Caco-2 (cell line): ENCODE measurements at regions not wholly inside any gene's neighbourhood (a gene's known extent, or its start where the extent isn't known, plus 50 kb on each side); places are given as distances from the start of the nearest gene placed in this dataset.

Experiments
- BruUV-seq: library from RNA; stranded (reverse); fragments of 400-500 nt; replicated peaks from 2 replicates; lab custom pipeline; 2021; lab: Mats Ljungman, UMichigan
- CTCF ChIA-PET: fragments of 300-600 bp; sonication (Branson Sonifier 250); formaldehyde crosslinking; loops from one replicate; lab custom pipeline; 2022; ENCODE audit warnings: antibody characterized with exemption; lab: Charles Lee
- POLR2A ChIA-PET: fragments of 300-600 bp; sonication (Branson Sonifier 250); formaldehyde crosslinking; loops from one replicate; lab custom pipeline; 2022; ENCODE audit warnings: antibody characterized with exemption; lab: Charles Lee
- DNase-seq, 2 experiments: peaks; one replicate each; pipeline versions ENCODE4 v3.0.0 to v3.0.0-alpha.2; 2020 to 2022
- H3K27me3 ChIP-seq: replicated peaks from 2 replicates; pipeline ENCODE4 v1.6.0; 2011; ENCODE audit warnings: low read length; ENCODE audit not compliant: control insufficient read depth, insufficient read depth
- H3K36me3 ChIP-seq: 2 replicates; pipeline ENCODE4 v1.5.1; 2011; ENCODE audit warnings: low read length; ENCODE audit not compliant: control insufficient read depth, insufficient read depth
- H3K4me1 ChIP-seq: fragments of 250-450 bp; sonication (Bioruptor Pico); 2 replicates; pipeline ENCODE4 v1.5.1; 2020; ENCODE audit warnings: mild to moderate bottlenecking
- H3K4me3 ChIP-seq: 2 replicates; pipeline ENCODE4 v1.5.1; 2011; ENCODE audit warnings: low read depth, mild to moderate bottlenecking, control low read depth, low read length
- H3K9me3 ChIP-seq: fragments of 250-450 bp; sonication (Bioruptor Pico); 2 replicates; pipeline ENCODE4 v1.5.1; 2020; ENCODE audit warnings: mild to moderate bottlenecking, moderate library complexity
- H3K27ac Mint-ChIP-seq: one replicate; pipeline ENCODE4 v1.8.0; 2022; ENCODE audit warnings: mixed read lengths; ENCODE audit not compliant: unreplicated experiment
- H3K27me3 Mint-ChIP-seq: one replicate; pipeline ENCODE4 v1.8.0; 2022; ENCODE audit warnings: mixed read lengths; ENCODE audit not compliant: insufficient read depth, unreplicated experiment
- H3K36me3 Mint-ChIP-seq: one replicate; pipeline ENCODE4 v1.8.0; 2022; ENCODE audit warnings: mild to moderate bottlenecking, mixed read lengths; ENCODE audit not compliant: insufficient read depth, unreplicated experiment
- H3K4me1 Mint-ChIP-seq: one replicate; pipeline ENCODE4 v1.8.0; 2022; ENCODE audit warnings: low read depth, mixed read lengths; ENCODE audit not compliant: unreplicated experiment
- H3K4me3 Mint-ChIP-seq: one replicate; pipeline ENCODE4 v1.8.0; 2022; ENCODE audit warnings: mild to moderate bottlenecking, moderate library complexity, mixed read lengths; ENCODE audit not compliant: unreplicated experiment
- H3K9me3 Mint-ChIP-seq: one replicate; pipeline ENCODE4 v1.8.0; 2022; ENCODE audit warnings: mixed read lengths; ENCODE audit not compliant: unreplicated experiment
- CTCF ChIP-seq, 2 experiments: fragments of 200-600 bp in 1 of 2; IDR thresholded peaks; 1 replicate in 1 of 2; 2 replicates in 1 of 2; pipeline versions ENCODE4 v1.5.1 to v1.8.0; 2011 to 2022; ENCODE audit warnings: antibody characterized with exemption in 1 of 2, control low read depth in 1 of 2, inconsistent platforms in 1 of 2, low read depth in 1 of 2, low read length in 1 of 2, mild to moderate bottlenecking in 1 of 2, moderate library complexity in 1 of 2; ENCODE audit not compliant: insufficient read depth in 1 of 2, severe bottlenecking in 1 of 2, unreplicated experiment in 1 of 2
- intact Hi-C: fragments of 100-400 bp; cut with micrococcal nuclease; formaldehyde crosslinking; loops from one replicate; pipeline ENCODE4 v1.10.0; 2022; ENCODE audit not compliant: unreplicated experiment

GRCh38 chr4:123529278-123529568 lies 132.6 kb downstream of the SPRY1 start:
- no peak overlapping the region for H3K4me3 ChIP-seq
- ChIA-PET CTCF (no interaction called here), POLR2A (no interaction called here)
- no peaks in the 10 kb centered on the region for H3K9me3 ChIP-seq
- no peak for TF ChIP-seq CTCF (IDR thresholded peaks at IDR 0.05; ENCODE audit: insufficient read depth in 1 of 2, low read depth in 1 of 2, low read length in 1 of 2, severe bottlenecking in 1 of 2, unreplicated experiment in 1 of 2)
- Mint-ChIP-seq H3K27me3 (no peaks in the 10 kb centered on the region), H3K4me1 (no peaks in the 10 kb centered on the region), H3K9me3 (no peaks in the 10 kb centered on the region), H3K4me3 (no peak overlapping the region), H3K36me3 (no peaks in the 10 kb centered on the region), H3K27ac (no peak overlapping the region)
- H3K27me3 ChIP-seq = no peaks in the 10 kb centered on the region
- intact Hi-C loops = no loop called here
- no peaks in the 10 kb centered on the region for H3K36me3 ChIP-seq
- no peak for DNase-seq
- H3K4me1 ChIP-seq = peaks cover 5% of the 10 kb centered on the region; the same call in 1 of the 2 replicates
- no TSS peak for BruUV-seq

GRCh38 chr4:123530357-123530756 lies 133.8 kb downstream of the SPRY1 start:
- POLR2A ChIA-PET = no interaction called here
- TF ChIP-seq CTCF (IDR thresholded peaks at IDR 0.05; ENCODE audit: insufficient read depth in 1 of 2, low read depth in 1 of 2, low read length in 1 of 2, severe bottlenecking in 1 of 2, unreplicated experiment in 1 of 2) = no peak
- Mint-ChIP-seq H3K27ac (no peak overlapping the region), H3K4me3 (no peak overlapping the region), H3K9me3 (no peaks in the 10 kb centered on the region), H3K4me1 (no peaks in the 10 kb centered on the region), H3K36me3 (no peaks in the 10 kb centered on the region), H3K27me3 (no peaks in the 10 kb centered on the region)
- CTCF ChIA-PET = no interaction called here
- no peak for DNase-seq
- Histone ChIP-seq H3K27me3 (no peaks in the 10 kb centered on the region), H3K9me3 (no peaks in the 10 kb centered on the region), H3K4me3 (no peak overlapping the region), H3K36me3 (no peaks in the 10 kb centered on the region), H3K4me1 (no peaks in the 10 kb centered on the region; the same call in 1 of the 2 replicates)
- no TSS peak for BruUV-seq
- intact Hi-C loops = no loop called here

- Histone ChIP-seq H3K9me3 (no peaks in the 10 kb centered on the region), H3K27me3 (no peaks in the 10 kb centered on the region), H3K4me3 (no peak overlapping the region), H3K4me1 (no peaks in the 10 kb centered on the region), H3K36me3 (no peaks in the 10 kb centered on the region)
- no peaks in the 10 kb centered on the region for H3K27me3 Mint-ChIP-seq
- H3K9me3 Mint-ChIP-seq = no peaks in the 10 kb centered on the region
- no peaks in the 10 kb centered on the region for H3K4me1 Mint-ChIP-seq
- no peak for TF ChIP-seq CTCF (IDR thresholded peaks at IDR 0.05; ENCODE audit: insufficient read depth in 1 of 2, low read depth in 1 of 2, low read length in 1 of 2, severe bottlenecking in 1 of 2, unreplicated experiment in 1 of 2)
- intact Hi-C loops = no loop called here
- POLR2A ChIA-PET = no interaction called here
- no peak overlapping the region for H3K4me3 Mint-ChIP-seq
- BruUV-seq = no TSS peak
- no peak for DNase-seq
- H3K36me3 Mint-ChIP-seq = no peaks in the 10 kb centered on the region
- no peak overlapping the region for H3K27ac Mint-ChIP-seq
- CTCF ChIA-PET = no interaction called here
Measured at GRCh38 chr4:123535037-123535748, 138.6 kb downstream of the SPRY1 start.
